GM23338 (cell line): ENCODE measurements at regions not wholly inside any gene's neighbourhood (a gene's known extent, or its start where the extent isn't known, plus 50 kb on each side); places are given as distances from the start of the nearest gene placed in this dataset.

Source experiments
- ATAC-seq: fragments of 200-7000 bp; cut with Tn5 transposase; 3 replicates; pipeline ENCODE4 v1.9.1; 2020
- DNase-seq: peaks from one replicate; pipeline ENCODE4 v3.0.0-alpha.2; 2015; ENCODE audit warnings: low spot score
- H2AFZ ChIP-seq: fragments of 200-600 bp; sonication (generic); 2 replicates; pipeline ENCODE4 v1.8.0; 2016; ENCODE audit warnings: antibody characterized with exemption, mild to moderate bottlenecking, moderate library complexity
- H3F3A ChIP-seq: fragments of 200-600 bp; sonication (generic); replicated peaks from 2 replicates; pipeline ENCODE4 v1.8.0; 2017; ENCODE audit warnings: antibody characterized with exemption, mixed run types, low read depth
- H3K27ac ChIP-seq: fragments of 200-600 bp; sonication (generic); 2 replicates; pipeline ENCODE4 v1.6.1; 2016; ENCODE audit warnings: low read depth
- H3K27me3 ChIP-seq: fragments of 200-600 bp; sonication (generic); 2 replicates; pipeline ENCODE4 v1.8.0; 2016; ENCODE audit warnings: mild to moderate bottlenecking, mixed run types, moderate library complexity; ENCODE audit not compliant: insufficient read depth
- H3K36me3 ChIP-seq: fragments of 200-600 bp; sonication (generic); 2 replicates; pipeline ENCODE4 v1.8.0; 2016; ENCODE audit warnings: mild to moderate bottlenecking; ENCODE audit not compliant: insufficient read depth
- H3K4me1 ChIP-seq: fragments of 200-600 bp; sonication (generic); 2 replicates; pipeline ENCODE4 v1.8.0; 2016; ENCODE audit warnings: mild to moderate bottlenecking, moderate library complexity; ENCODE audit not compliant: insufficient read depth
- H3K4me2 ChIP-seq: fragments of 200-600 bp; sonication (generic); 2 replicates; pipeline ENCODE4 v1.7.1; 2017; ENCODE audit warnings: mixed run types
- H3K4me3 ChIP-seq: fragments of 200-600 bp; sonication (generic); 2 replicates; pipeline ENCODE4 v1.6.1; 2016; ENCODE audit warnings: mixed run types
- H3K79me2 ChIP-seq: fragments of 200-600 bp; sonication (generic); replicated peaks from 2 replicates; pipeline ENCODE4 v1.8.0; 2017; ENCODE audit warnings: mild to moderate bottlenecking; ENCODE audit not compliant: insufficient read depth
- H3K9me2 ChIP-seq: fragments of 200-600 bp; sonication (generic); 2 replicates; pipeline ENCODE4 v1.8.0; 2017; ENCODE audit not compliant: insufficient read depth
- H4K20me1 ChIP-seq: fragments of 200-600 bp; sonication (generic); replicated peaks from 2 replicates; pipeline ENCODE4 v1.8.0; 2017; ENCODE audit warnings: mild to moderate bottlenecking; ENCODE audit not compliant: insufficient read depth
- H3K27ac Mint-ChIP-seq: 2 replicates; pipeline ENCODE4 v1.8.0; 2020; ENCODE audit warnings: inconsistent platforms, mild to moderate bottlenecking, moderate library complexity, mixed read lengths
- H3K27me3 Mint-ChIP-seq: 3 replicates; pipeline ENCODE4 v1.8.0; 2022; ENCODE audit warnings: low read depth, mild to moderate bottlenecking, moderate library complexity, mixed read lengths, inconsistent platforms; ENCODE audit not compliant: insufficient read depth, poor library complexity
- H3K36me3 Mint-ChIP-seq: 3 replicates; pipeline ENCODE4 v1.8.0; 2021; ENCODE audit warnings: low read depth, mild to moderate bottlenecking, inconsistent platforms, moderate library complexity, mixed read lengths
- H3K4me1 Mint-ChIP-seq: 3 replicates; pipeline ENCODE4 v1.8.0; 2020; ENCODE audit warnings: mild to moderate bottlenecking, inconsistent platforms, mixed read lengths
- H3K4me3 Mint-ChIP-seq: 3 replicates; pipeline ENCODE4 v1.8.0; 2021; ENCODE audit warnings: moderate library complexity, mild to moderate bottlenecking, inconsistent platforms, mixed read lengths
- H3K9me3 Mint-ChIP-seq: 3 replicates; pipeline ENCODE4 v1.8.0; 2020; ENCODE audit warnings: moderate library complexity, mild to moderate bottlenecking, inconsistent platforms, mixed read lengths
- CREB1 ChIP-seq: fragments of 250-450 bp; sonication (Bioruptor Pico); IDR thresholded peaks from 2 replicates; pipeline ENCODE4 v1.5.0; 2020; ENCODE audit warnings: low read depth, mild to moderate bottlenecking, moderate library complexity
- CTCF ChIP-seq, 2 experiments: fragments of 200-600 bp in 1 of 2; sonication (generic) in 1 of 2; conservative IDR thresholded peaks; 2 replicates each; pipeline versions ENCODE4 v1.5.1 to v1.6.1; 2016 to 2017; ENCODE audit warnings: antibody characterized with exemption in 2 of 2, low read depth in 2 of 2, mild to moderate bottlenecking in 2 of 2, moderate library complexity in 1 of 2
- ETS1 ChIP-seq: IDR thresholded peaks from 2 replicates; pipeline ENCODE4 v1.6.1; 2016; ENCODE audit warnings: antibody characterized with exemption
- EZH2 ChIP-seq: fragments of 200-600 bp; sonication (generic); IDR thresholded peaks from one replicate; pipeline ENCODE4 v1.8.0; 2017; ENCODE audit warnings: antibody characterized with exemption, mild to moderate bottlenecking, low read depth; ENCODE audit not compliant: unreplicated experiment
- EZH2phosphoT487 ChIP-seq: fragments of 200-600 bp; sonication (generic); IDR thresholded peaks from one replicate; pipeline ENCODE4 v1.8.1; 2018; ENCODE audit warnings: antibody characterized with exemption; ENCODE audit not compliant: unreplicated experiment
- JUNB ChIP-seq: IDR thresholded peaks from one replicate; pipeline ENCODE4 v1.6.1; 2016; ENCODE audit warnings: antibody characterized with exemption; ENCODE audit not compliant: unreplicated experiment
- NANOG ChIP-seq: IDR thresholded peaks from 2 replicates; pipeline ENCODE4 v1.6.1; 2016; ENCODE audit warnings: antibody characterized with exemption, borderline replicate concordance
- POLR2AphosphoS5 ChIP-seq: IDR thresholded peaks from 2 replicates; pipeline ENCODE4 v1.6.1; 2016; ENCODE audit warnings: antibody characterized with exemption, low read depth
- REST ChIP-seq: IDR thresholded peaks from one replicate; pipeline ENCODE4 v1.6.1; 2018; ENCODE audit warnings: antibody characterized with exemption; ENCODE audit not compliant: unreplicated experiment
- STAT1 ChIP-seq: IDR thresholded peaks from one replicate; pipeline ENCODE4 v1.6.1; 2016; ENCODE audit warnings: antibody characterized with exemption; ENCODE audit not compliant: unreplicated experiment
- ZNF114 ChIP-seq: fragments of 250-450 bp; sonication (Bioruptor Pico); IDR thresholded peaks from 2 replicates; pipeline ENCODE4 v1.5.0; 2020; ENCODE audit warnings: mild to moderate bottlenecking, moderate library complexity
- ZNF331 ChIP-seq: fragments of 250-450 bp; sonication (Bioruptor Pico); IDR thresholded peaks from 2 replicates; pipeline ENCODE4 v1.5.0; 2020; ENCODE audit warnings: low read depth, mild to moderate bottlenecking, moderate library complexity
- ZNF462 ChIP-seq: fragments of 250-450 bp; sonication (Bioruptor Pico); IDR thresholded peaks from 2 replicates; pipeline ENCODE4 v1.5.0; 2020; ENCODE audit warnings: mild to moderate bottlenecking, moderate library complexity

GRCh38 chr3:110767838-110768237, 303.8 kb upstream of the NECTIN3 start:
- H3K27ac ChIP-seq, result no peak overlapping the region
- Mint-ChIP-seq H3K27me3 (no peaks in the 10 kb centered on the region), H3K4me1 (no peaks in the 10 kb centered on the region), H3K36me3 (peaks cover 18% of the 10 kb centered on the region; the same call in 2 of the 3 replicates), H3K4me3 (no peak overlapping the region), H3K9me3 (peaks cover 22% of the 10 kb centered on the region), H3K27ac (no peak overlapping the region)
- ATAC-seq (no peak), DNase-seq (no peak)
- no peak overlapping the region for H3K4me3 ChIP-seq
- no peaks in the 10 kb centered on the region for H3K4me1 ChIP-seq
- no peaks in the 10 kb centered on the region for H3K79me2 ChIP-seq
- no peaks in the 10 kb centered on the region for H3K9me2 ChIP-seq
- H2AFZ ChIP-seq, result no peak overlapping the region
- H3F3A ChIP-seq, result no peaks in the 10 kb centered on the region
- no peaks in the 10 kb centered on the region for H4K20me1 ChIP-seq
- no peaks in the 10 kb centered on the region for H3K27me3 ChIP-seq
- no peak overlapping the region for H3K4me2 ChIP-seq
- no peak for TF ChIP-seq ZNF114
- TF ChIP-seq ZNF331, result no peak
- TF ChIP-seq ETS1, result no peak
- TF ChIP-seq ZNF462 (CRISPR knock-in tag), result no peak
- TF ChIP-seq POLR2AphosphoS5, result no peak
- TF ChIP-seq JUNB, result no peak
- TF ChIP-seq CREB1 (CRISPR knock-in tag), result no peak
- TF ChIP-seq NANOG, result no peak
- TF ChIP-seq EZH2phosphoT487, result no peak
- no peak for TF ChIP-seq REST
- TF ChIP-seq EZH2, result no peak
- TF ChIP-seq CTCF (conservative IDR thresholded peaks at IDR 0.05; ENCODE audit: low read depth in 2 of 2), result no peak
- TF ChIP-seq STAT1, result no peak
- H3K36me3 ChIP-seq, result no peaks in the 10 kb centered on the region
